Epithelial cell of proximal tubule (primary cell): ENCODE measurements at regions not wholly inside any gene's neighbourhood (a gene's known extent, or its start where the extent isn't known, plus 50 kb on each side); places are given as distances from the start of the nearest gene placed in this dataset.

Experiments
- DNase-seq: peaks from one replicate; pipeline ENCODE4 v3.0.0-alpha.2; 2011; ENCODE audit warnings: low read depth
- H3K4me3 ChIP-seq: 2 replicates; pipeline ENCODE4 v1.5.1; 2011; ENCODE audit warnings: low read depth, mild to moderate bottlenecking, low read length
- TF ChIP-seq, protein P1 (sequence below): conservative IDR thresholded peaks from 2 replicates; pipeline ENCODE4 v1.5.1; 2012; ENCODE audit warnings: low read depth, mild to moderate bottlenecking, low read length

DNA sequence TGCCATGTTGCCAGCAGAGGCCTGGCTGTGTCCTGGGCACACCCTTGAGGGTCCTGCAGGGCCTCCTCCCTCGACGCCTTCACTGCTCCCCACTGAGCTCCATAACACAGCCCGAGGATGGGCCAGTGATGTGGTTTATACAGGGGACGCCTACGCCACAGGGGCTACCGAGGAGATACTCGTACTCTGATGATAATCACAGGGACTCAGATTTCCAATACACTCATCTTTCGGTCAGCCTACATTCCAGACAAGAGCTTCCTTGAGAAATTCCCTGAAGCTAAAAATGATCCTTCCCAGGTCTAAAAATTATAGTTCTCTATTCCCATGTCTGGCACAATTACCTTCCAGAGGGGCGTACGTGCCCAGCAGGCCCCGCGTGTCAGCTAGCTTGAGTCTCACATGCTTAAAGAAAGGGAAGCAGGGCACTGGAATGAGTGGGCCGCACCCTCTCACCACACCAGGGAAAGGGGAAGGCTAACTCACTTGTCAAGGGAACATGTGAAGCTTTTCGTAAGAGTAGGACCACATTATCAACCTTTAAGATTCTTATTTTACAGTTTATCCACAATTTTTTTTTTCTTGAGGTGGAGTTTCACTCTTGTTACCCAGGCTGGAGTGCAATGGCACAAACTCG lies 159.5 kb upstream of the NDUFV2 start:
- no peak overlapping the region for H3K4me3 ChIP-seq
- DNase-seq: no peak
- TF ChIP-seq, protein P1, sequence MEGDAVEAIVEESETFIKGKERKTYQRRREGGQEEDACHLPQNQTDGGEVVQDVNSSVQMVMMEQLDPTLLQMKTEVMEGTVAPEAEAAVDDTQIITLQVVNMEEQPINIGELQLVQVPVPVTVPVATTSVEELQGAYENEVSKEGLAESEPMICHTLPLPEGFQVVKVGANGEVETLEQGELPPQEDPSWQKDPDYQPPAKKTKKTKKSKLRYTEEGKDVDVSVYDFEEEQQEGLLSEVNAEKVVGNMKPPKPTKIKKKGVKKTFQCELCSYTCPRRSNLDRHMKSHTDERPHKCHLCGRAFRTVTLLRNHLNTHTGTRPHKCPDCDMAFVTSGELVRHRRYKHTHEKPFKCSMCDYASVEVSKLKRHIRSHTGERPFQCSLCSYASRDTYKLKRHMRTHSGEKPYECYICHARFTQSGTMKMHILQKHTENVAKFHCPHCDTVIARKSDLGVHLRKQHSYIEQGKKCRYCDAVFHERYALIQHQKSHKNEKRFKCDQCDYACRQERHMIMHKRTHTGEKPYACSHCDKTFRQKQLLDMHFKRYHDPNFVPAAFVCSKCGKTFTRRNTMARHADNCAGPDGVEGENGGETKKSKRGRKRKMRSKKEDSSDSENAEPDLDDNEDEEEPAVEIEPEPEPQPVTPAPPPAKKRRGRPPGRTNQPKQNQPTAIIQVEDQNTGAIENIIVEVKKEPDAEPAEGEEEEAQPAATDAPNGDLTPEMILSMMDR: no peak

DNA sequence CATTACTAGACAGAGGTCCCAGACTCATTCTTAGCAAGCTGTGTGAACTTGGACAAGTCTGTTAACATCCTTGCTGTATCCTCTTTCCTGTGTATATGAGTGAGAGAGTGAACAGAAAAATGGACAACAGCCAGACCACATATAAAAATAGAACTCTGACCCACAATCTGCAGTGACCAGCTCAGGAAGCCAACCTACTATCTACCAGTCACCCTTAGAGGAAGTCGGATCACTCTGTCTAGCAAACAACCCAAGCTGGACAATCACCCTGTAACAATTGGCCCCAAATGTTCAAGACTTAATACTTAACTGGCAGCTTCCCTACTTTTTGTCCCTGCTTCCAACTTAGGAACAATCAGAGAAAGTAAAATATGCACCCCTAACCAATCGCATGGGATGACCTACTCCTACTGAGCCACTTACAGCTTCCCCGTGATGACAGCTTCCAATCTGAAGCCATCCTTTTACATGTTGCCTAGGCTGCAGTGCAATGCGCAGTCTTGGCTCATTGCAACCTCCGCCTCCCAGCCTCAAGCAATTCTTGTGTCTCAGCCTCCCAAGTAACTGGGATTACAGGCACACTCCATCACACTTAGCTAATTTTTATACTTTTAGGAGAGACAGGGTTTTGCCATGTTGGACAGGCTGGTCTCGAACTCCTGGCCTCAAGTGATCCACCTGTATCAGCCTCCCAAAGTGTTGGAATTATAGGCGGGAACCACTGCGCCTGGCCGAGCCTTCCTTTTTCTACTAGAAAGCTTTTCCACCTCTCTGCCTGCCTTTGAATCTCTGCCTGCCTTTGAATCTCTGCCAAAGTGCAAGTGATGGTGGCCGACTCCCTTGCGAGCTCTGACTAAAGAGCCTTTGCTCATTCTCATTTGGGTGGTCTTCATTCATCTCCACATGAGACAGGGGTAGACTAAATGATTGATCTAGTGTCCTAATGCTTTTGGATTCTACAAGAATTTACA lies 158.3 kb upstream of the NDUFV2 start:
- H3K4me3 ChIP-seq: no peak overlapping the region
- TF ChIP-seq, protein P1: no peak
- no peak for DNase-seq

DNA sequence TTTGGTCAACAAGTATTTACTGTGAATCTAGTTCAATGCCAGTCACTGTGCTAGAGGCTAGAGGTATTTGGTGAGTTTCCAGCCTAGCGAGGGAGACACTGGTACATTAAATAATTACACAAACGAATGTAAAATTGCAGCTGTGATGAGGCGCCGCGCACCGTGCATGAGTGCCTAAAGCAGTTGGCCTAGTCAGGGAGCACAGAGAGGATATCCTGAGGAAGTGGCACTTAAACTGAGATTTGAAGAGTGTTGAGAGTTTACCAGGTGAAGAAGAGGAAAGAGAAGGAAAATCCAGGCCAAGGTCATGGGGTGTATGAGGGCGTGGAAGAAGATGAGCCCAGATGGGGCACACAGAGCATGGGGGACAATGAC lies 157.6 kb upstream of the NDUFV2 start:
- no peak for DNase-seq
- TF ChIP-seq, protein P1: no peak
- H3K4me3 ChIP-seq: no peak overlapping the region

DNA sequence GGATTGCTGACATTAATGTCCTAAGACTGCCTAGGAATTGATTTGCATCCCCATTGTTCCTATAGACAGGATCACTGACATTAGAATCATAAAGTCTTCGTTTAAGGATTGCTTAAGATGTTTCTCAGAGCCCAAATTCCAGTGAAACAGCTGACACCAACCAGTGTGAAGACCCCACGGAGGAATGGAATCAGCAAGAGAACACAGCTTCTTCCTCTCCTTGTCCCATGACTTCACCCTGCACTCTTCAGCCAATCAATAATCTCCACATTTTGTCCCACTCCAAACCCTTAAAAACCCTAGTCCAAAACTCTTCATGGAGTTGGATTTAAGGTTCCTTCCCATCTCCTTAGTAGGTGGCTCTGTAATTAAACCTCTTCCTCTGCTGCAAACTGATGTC lies 157.0 kb upstream of the NDUFV2 start:
- H3K4me3 ChIP-seq: no peak overlapping the region
- TF ChIP-seq, protein P1: no peak
- no peak for DNase-seq

DNA sequence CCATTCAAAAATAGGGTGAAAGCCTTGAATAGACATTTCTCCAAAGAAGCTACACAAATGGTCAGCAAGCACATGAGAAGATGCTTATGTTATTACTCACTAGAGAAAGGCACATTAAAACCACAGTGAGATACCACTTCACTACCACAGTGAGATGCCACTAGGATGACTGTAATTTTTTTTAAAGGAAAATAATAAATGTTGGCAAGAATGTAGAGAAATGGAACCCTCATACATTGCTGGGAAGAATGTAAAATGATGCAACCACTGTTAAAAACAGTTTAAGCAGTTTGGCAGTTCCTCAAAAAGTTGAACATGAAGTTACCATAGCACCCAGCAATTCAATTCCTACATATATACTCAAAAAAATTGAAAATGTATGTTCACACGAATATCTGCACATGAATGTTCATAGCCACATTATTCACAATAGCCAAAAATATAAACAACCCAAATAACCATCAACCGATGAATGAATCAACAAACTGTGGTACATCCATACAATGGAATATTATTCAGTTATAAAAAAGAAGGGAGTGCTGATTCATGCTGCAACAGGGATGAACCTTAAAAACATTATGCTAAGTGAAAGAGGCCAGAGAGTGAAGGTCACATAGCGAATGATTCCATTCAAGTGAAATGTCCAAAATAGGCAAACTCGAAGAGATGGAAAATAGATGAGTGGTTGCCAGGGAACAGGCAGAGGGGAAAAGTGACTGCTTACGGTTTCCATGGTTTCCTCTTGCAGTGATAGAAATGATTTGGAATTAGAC lies 156.2 kb upstream of the NDUFV2 start:
- no peak overlapping the region for H3K4me3 ChIP-seq
- peak; percentile 52 for DNase-seq

DNA sequence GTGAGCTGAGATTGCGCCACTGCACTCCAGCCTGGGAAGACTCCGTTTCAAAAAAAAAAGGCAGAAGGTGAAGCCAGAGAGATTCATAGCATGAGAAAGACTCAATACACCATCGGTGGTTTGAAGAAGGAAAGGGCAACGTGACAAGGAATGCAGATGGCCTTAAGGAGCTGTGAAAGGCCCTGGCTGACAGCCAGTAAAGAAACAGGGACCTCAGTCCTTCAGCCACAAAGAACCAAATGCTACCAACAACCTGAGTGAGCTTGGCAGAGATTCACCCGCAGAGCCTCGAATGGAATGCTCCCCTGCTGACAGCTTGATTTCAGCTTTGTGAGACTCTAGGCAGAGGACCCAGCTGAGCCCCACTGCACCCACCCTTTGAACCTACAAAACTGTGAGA lies 154.9 kb upstream of the NDUFV2 start:
- TF ChIP-seq, protein P1: no peak
- no peak overlapping the region for H3K4me3 ChIP-seq
- no peak for DNase-seq

More for the DNA sequence above, 156.2 kb upstream of the NDUFV2 start:
- TF ChIP-seq, protein P1: no peak
